NCI-H1417 (cell line): ENCODE measurements at regions not wholly inside any gene's neighbourhood (a gene's known extent, or its start where the extent isn't known, plus 50 kb on each side); places are given as distances from the start of the nearest gene placed in this dataset.

Experiments used
- DNase-seq, 3 experiments: peaks; one replicate each; lab custom pipeline; 2025; lab: John Stamatoyannopoulos, UW

- peak in 2 of 3 experiments; percentile 33 to 49 for DNase-seq
Observed at GRCh38 chr15:36469311-36469966, 110.0 kb upstream of the CDIN1 start.

- DNase-seq: no peak
Observed at GRCh38 chr15:36472672-36473071, 106.8 kb upstream of the CDIN1 start.

DNA sequence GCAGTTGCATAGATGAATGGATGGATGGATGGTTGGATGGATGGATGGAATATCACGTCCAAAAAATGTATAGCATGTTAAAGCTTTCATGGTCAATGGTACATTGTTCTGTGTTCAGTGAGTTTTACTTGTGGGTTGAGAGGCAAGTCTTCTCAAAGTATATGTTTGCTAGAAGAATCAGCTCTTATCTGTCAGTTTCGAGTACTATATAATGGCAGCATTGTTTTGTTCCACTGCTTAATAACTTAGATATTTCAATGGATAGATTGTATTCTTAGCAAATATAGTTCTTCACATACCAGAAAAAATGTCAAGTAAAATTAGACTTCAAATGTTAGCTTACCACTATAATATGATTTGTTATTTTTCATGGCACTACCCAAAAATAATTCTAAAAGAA lies 100.9 kb upstream of the CDIN1 start:
- no peak for DNase-seq

- no peak for DNase-seq
Observed at GRCh38 chr15:36479200-36479896, 100.1 kb upstream of the CDIN1 start.

GRCh38 chr15:36481156-36481555 lies 98.3 kb upstream of the CDIN1 start:
- no peak for DNase-seq

GRCh38 chr15:36483409-36483808 lies 96.0 kb upstream of the CDIN1 start:
- DNase-seq: no peak

GRCh38 chr15:36484038-36484778 lies 95.2 kb upstream of the CDIN1 start:
- no peak for DNase-seq

DNA sequence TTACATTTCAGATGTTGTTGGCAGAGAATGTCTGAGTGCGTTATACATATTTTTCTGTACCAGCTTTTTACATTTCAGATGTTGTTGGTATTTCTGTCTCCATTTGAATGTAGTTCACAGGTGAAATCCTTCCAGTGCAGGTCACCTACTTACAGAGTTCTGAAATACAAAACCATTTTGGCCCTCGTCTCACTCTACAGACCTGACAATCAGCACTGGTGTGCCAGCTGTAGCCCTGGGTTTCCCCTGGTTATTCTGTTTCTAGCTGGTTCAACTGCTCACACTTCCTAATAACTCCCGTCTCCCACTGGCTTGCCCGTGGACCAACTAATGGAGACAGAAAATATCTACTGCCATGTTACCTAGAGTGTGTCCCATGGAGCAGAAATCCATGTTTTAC lies 87.5 kb upstream of the CDIN1 start:
- DNase-seq: no peak

DNA sequence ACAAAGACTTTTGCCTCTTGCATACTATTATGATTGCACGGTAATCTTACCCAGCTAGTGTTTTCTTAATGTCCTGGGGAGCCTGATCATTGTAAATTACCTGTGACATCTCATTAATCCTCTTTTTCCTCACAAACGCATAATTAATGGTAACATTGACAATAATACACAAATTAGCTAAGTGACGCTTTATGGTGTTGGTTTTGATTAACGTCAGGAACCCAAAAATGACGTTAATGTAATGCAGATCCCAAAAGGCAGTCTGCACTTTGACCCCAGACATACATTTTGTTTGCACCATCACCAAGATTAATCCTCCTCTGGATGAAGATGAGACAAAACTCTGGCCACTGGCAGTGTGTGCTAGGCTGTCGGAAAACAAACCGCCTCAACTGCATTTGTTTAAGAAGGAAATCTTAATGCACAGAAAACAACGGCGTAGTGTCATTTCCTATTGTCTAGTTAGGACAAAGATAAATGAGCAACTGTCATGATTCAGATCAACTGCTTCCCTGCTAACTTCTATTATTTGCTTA lies 83.9 kb upstream of the CDIN1 start:
- DNase-seq: peak in 2 of 3 experiments; percentile 30 to 78

DNA sequence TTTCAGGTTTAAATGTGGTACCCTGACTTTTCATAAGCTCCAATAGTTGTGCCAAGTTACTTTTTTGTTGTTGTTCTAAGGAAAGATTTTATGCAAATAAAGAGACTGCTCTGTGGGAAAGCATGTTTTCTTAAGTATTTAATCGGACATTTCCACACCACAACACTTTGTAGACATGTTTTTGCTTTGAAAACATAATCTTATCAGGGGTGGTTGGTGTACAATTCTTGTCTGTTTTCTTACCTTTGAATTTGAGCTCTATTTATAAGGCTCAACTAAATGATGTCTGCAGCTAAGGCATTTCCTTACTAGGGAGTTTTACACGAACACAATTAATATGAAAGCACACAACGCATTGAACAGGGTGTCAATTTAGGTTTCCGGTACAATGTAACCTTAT lies 81.5 kb upstream of the CDIN1 start:
- no peak for DNase-seq

DNA sequence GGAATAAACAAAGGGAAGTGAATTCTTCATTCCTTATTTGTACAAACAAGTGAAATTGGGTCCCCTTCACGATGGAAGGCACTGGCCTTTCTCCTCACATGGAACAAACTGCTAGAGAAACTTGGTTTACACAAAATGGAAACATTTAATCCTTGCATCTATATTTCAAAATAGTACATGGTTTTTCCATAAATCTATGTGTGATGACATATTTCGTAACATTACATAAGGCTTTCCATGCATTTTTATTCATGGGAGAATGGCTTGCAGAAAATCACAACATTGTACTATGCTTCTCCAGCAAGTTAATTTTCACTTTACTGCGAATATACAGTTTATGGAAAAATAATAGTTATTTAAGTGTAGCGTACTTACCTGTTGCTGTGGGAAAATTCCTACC lies 81.0 kb upstream of the CDIN1 start:
- DNase-seq: no peak

DNA sequence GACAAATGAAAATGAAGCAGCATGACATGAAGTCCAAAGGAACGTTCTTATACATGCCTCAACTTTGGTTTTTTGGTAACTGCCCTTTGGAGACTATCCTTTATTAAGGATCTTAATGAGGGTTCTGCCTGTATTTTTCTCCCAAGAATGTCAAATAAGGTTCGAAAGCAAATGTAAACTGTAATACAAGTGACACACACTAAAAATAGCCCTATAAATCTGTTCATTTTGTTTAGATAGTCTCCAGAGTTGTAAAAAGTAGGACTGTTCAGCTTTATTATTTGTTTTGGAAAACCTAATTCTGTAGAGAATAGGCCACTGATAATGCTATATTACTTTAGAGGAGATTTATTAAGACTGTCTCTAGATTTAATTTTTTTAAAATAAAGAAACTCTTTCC lies 80.5 kb upstream of the CDIN1 start:
- no peak for DNase-seq

DNA sequence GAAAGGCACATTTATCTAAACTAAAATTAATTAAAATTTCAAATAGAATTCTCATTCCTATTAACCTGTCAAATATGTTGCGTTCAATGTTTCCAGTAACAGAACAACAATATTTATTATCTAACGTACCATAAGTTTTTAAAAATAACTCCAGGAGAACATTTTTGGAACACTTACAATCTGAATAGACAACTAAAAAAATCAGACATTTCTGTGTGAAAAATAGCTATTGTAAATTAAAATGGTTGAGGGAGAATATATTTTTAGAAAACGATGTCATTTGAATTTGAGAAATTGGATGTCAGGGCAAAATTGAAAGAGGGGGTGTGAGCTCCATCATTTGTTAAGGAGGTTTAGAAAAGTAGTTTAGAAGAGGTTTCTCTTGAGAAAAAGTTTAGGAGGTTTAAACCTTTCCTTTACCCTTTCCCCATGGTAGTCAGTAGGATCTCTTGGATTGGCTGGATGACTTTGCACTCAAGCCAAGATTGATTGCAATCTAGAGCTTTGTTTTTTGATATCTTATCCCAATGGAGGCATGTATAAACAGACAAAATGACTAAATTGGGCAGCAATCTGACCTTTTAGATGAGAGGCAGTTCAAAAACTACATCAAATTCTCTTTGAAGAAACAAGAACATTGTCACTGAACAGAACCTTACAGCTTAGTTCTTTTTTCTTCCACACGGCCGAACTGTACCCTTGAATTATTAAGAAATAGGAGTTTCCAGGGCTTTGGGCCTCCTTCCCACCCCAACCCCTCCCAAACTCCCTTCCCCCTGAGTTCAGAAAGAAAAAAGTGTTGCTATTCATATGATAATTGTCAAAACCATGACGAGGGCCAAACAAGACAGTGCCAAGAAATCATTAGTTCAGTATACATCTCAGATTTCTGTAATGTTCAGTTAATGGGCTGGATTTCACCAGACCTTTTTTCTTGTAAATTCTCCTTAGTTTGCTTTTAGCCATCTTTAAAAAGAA lies 79.7 kb upstream of the CDIN1 start:
- peak in 1 of 3 experiments; percentile 42 for DNase-seq

DNA sequence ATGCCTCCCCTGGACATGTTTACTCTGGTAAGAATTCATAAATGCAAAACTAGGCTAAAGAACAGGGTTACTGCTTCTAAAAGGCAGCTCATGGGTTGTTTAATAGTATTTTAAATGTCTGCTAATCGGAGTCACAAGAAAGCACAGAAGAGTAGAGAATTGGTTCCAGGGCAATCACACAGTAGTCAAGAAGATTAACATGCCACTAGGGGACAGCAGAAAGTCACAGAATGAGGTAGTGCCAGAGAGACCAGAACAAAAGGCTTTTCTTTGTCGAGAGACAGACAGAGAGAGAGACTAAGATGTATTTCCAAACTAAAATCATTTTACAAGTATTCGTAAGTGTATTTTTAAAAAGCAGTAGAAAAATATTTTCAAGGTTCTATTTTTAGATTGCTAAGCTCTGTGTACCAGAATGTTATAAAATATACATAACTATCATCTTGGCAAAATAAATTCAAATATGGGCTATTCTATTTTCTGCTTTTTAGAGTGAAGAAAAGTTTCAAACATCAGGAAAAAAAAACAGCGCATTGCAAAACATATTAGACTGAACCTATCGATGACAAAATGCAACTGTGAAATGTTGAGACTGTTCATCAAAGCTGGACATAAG lies 78.3 kb upstream of the CDIN1 start:
- peak; percentile 50 to 94 (median 72) for DNase-seq

GRCh38 chr15:36502509-36502908 lies 76.9 kb upstream of the CDIN1 start:
- DNase-seq: no peak

DNA sequence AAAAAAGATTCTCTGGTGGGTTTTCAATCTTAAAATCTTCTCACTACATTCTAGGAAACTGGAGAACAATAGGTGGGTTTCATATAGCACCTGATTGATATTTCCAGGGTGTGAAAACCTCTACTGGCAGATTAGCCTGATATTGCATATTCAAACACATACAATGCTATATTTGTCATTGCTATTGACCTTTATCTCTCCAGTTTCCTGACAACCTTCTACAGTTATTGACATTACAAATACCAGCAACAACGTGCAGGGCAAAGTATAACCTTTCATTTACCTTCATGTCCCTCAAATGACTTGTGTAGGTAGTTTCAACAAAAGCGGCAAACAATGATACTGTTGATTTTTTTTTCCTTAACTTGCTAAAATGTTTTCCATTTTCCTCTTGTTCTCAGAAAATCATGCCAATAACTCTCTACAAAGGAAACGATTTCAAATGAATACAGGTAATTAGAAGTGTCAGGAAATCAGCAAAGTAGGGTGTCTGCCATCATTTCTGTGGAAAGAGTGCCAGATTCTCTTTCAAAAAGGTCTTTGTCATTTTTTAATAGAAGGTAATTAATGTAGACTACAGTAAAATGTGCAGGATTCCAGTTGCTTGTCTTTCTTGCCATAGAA lies 72.6 kb upstream of the CDIN1 start:
- DNase-seq: peak in 2 of 3 experiments; percentile 21 to 73

DNA sequence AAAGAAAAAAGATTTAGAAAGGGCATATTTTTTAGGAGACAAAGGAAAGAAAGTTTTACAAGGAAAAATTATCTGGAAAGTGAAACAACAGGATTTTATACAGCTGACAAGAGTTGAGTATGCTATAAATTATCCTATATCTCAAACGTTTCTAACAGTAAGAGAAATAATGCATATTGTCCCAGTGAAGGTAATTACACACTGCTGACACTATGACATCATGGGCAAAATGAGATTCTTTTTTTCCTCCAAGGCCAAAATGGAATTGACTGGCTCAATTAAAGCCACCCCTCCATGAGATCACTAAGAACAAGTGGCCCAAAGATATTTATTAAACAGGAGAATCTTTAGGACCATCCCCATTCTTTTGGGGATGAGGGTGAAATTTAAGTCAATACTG lies 72.0 kb upstream of the CDIN1 start:
- DNase-seq: peak in 2 of 3 experiments; percentile 8 to 56

DNA sequence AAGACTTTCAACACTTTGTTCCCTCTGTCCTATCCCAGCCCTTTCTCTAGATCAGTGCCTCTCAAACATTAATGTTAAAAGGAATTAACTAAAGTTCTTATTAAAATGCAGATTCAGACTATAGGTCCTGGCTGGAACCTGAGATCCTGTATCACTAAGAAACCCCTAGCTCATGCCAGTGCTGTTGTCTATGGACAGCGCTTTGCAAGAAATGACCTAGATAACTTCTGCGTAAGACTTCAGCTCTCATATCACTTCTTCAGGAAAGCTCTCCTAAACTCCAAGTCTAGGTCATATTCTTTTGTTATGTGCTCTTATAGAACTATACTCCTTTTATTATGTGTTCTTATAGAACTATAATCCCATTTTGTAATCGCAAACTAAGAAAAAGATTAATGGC lies 67.8 kb upstream of the CDIN1 start:
- DNase-seq: no peak

- no peak for DNase-seq
Observed at GRCh38 chr15:36517758-36518157, 61.7 kb upstream of the CDIN1 start.

- DNase-seq: no peak
Observed at GRCh38 chr15:36519067-36519466, 60.4 kb upstream of the CDIN1 start.

- peak in 1 of 3 experiments; percentile 17 for DNase-seq
Observed at GRCh38 chr15:36525430-36525829, 54.0 kb upstream of the CDIN1 start.
